Panc1 (cell line): ENCODE measurements at regions not wholly inside any gene's neighbourhood (a gene's known extent, or its start where the extent isn't known, plus 50 kb on each side); places are given as distances from the start of the nearest gene placed in this dataset.
"Not testable (repeated sequence)": the region's sequence is repeated elsewhere in the genome, so short reads cannot be mapped to it uniquely, and the experiment has no call there.

ENCODE experiments used
- ATAC-seq: fragments of 200-7000 bp; cut with Tn5 transposase; 2 replicates; pipeline ENCODE4 v1.9.1; 2020; ENCODE audit warnings: mild to moderate bottlenecking, moderate library complexity
- BruUV-seq: library from RNA; stranded (reverse); fragments of 400-500 nt; replicated peaks from 2 replicates; lab custom pipeline; 2021; lab: Mats Ljungman, UMichigan
- CTCF ChIA-PET: fragments of 300-600 bp; sonication (Branson Sonifier 250); formaldehyde crosslinking; loops from one replicate; lab custom pipeline; 2022; ENCODE audit warnings: antibody characterized with exemption; lab: Charles Lee
- POLR2A ChIA-PET: fragments of 300-600 bp; sonication (Branson Sonifier 250); formaldehyde crosslinking; loops from one replicate; lab custom pipeline; 2022; ENCODE audit warnings: antibody characterized with exemption; lab: Charles Lee
- DNase-seq: peaks from one replicate; pipeline ENCODE4 v3.0.0-alpha.2; 2010; ENCODE audit warnings: low read depth, low spot score
- H3K27ac ChIP-seq: 2 replicates; pipeline ENCODE4 v1.5.1; 2011; ENCODE audit warnings: mild to moderate bottlenecking, low read length, inconsistent platforms
- H3K27me3 ChIP-seq: fragments of 200-500 bp; sonication (Bioruptor generic); 2 replicates; pipeline ENCODE4 v1.6.0; 2014; ENCODE audit warnings: low read length, inconsistent platforms; ENCODE audit not compliant: control insufficient read depth, insufficient read depth
- H3K36me3 ChIP-seq: fragments of 200-500 bp; sonication (Bioruptor generic); 2 replicates; pipeline ENCODE4 v1.5.1; 2014; ENCODE audit warnings: inconsistent platforms, mild to moderate bottlenecking, low read length, moderate library complexity; ENCODE audit not compliant: control insufficient read depth, insufficient read depth
- H3K4me1 ChIP-seq: 2 replicates; pipeline ENCODE4 v1.5.1; 2011; ENCODE audit warnings: inconsistent platforms, mild to moderate bottlenecking, low read length, moderate library complexity; ENCODE audit not compliant: control insufficient read depth, insufficient read depth
- H3K4me3 ChIP-seq, 2 experiments: 2 replicates each; pipeline ENCODE4 v1.5.1; 2011 to 2012; ENCODE audit warnings: low read depth in 2 of 2, low read length in 2 of 2, mild to moderate bottlenecking in 2 of 2, inconsistent platforms in 1 of 2, moderate library complexity in 1 of 2
- H3K9me3 ChIP-seq: fragments of 200-500 bp; sonication (Bioruptor generic); 2 replicates; pipeline ENCODE4 v1.5.1; 2014; ENCODE audit warnings: low read depth, mild to moderate bottlenecking, inconsistent platforms, low read length, moderate library complexity; ENCODE audit not compliant: control insufficient read depth, insufficient read depth
- POLR2AphosphoS5 ChIP-seq: IDR thresholded peaks from 2 replicates; pipeline ENCODE4 v1.6.1; 2012; ENCODE audit warnings: mild to moderate bottlenecking, low read depth, low read length, moderate library complexity
- SIN3A ChIP-seq: IDR thresholded peaks from 2 replicates; pipeline ENCODE4 v1.6.1; 2012; ENCODE audit warnings: low read depth, mild to moderate bottlenecking, low read length, moderate library complexity, borderline replicate concordance; ENCODE audit not compliant: insufficient read depth
- TCF7L2 ChIP-seq: IDR thresholded peaks from 2 replicates; pipeline ENCODE4 v1.6.1; 2011; ENCODE audit warnings: mild to moderate bottlenecking, low read depth, low read length, inconsistent platforms
- in situ Hi-C: cut with HindIII; loops from 2 replicates; pipeline ENCODE4 v1.10.0; 2016; ENCODE audit warnings: low sequenced_read_pairs, low pct_unique_long_range_greater_than_20kb
- intact Hi-C: fragments of 100-400 bp; cut with micrococcal nuclease; formaldehyde crosslinking; loops from one replicate; pipeline ENCODE4 v1.10.0; 2022; ENCODE audit not compliant: unreplicated experiment
- TF ChIP-seq, protein P1 (sequence below): fragments of 450-650 bp; IDR thresholded peaks from 2 replicates; pipeline ENCODE4 v1.5.1; 2017; ENCODE audit warnings: mild to moderate bottlenecking

- intact Hi-C loops: no loop called here
- in situ Hi-C loops: no loop called here
- ChIA-PET POLR2A (interaction anchor here (0.6 kb wide), 2 partner anchors 21 to 123 kb away, joined by 3 read pairs; no protein-coding TSS in a partner anchor), CTCF (no interaction called here)
- BruUV-seq: no TSS peak
- no peak for DNase-seq
- H3K4me1 ChIP-seq: no peaks in the 10 kb centered on the region
- H3K4me3 ChIP-seq: no peak overlapping the region
- H3K27ac ChIP-seq: no peak overlapping the region
- no peak for ATAC-seq
- no peaks in the 10 kb centered on the region for H3K9me3 ChIP-seq
- H3K36me3 ChIP-seq: no peaks in the 10 kb centered on the region
- H3K27me3 ChIP-seq: peaks cover 9% of the 10 kb centered on the region
- TF ChIP-seq POLR2AphosphoS5 (no peak), TCF7L2 (no peak), SIN3A (no peak)
- TF ChIP-seq, protein P1, sequence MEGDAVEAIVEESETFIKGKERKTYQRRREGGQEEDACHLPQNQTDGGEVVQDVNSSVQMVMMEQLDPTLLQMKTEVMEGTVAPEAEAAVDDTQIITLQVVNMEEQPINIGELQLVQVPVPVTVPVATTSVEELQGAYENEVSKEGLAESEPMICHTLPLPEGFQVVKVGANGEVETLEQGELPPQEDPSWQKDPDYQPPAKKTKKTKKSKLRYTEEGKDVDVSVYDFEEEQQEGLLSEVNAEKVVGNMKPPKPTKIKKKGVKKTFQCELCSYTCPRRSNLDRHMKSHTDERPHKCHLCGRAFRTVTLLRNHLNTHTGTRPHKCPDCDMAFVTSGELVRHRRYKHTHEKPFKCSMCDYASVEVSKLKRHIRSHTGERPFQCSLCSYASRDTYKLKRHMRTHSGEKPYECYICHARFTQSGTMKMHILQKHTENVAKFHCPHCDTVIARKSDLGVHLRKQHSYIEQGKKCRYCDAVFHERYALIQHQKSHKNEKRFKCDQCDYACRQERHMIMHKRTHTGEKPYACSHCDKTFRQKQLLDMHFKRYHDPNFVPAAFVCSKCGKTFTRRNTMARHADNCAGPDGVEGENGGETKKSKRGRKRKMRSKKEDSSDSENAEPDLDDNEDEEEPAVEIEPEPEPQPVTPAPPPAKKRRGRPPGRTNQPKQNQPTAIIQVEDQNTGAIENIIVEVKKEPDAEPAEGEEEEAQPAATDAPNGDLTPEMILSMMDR: no peak
These were observed 55.6 kb downstream of the PRR18 start for GRCh38 chr6:166252601-166253000.

GRCh38 chr6:166251655-166252054, 56.5 kb downstream of the PRR18 start:
- Histone ChIP-seq H3K27ac (no peak overlapping the region), H3K9me3 (no peaks in the 10 kb centered on the region), H3K36me3 (no peaks in the 10 kb centered on the region), H3K27me3 (peaks cover 9% of the 10 kb centered on the region), H3K4me1 (no peaks in the 10 kb centered on the region), H3K4me3 (no peak overlapping the region)
- no TSS peak for BruUV-seq
- DNase-seq (no peak), ATAC-seq (no peak)
- CTCF ChIA-PET: interaction anchor here (0.7 kb wide), 1 partner anchor 76 kb away, joined by 5 read pairs; no protein-coding TSS in a partner anchor
- intact Hi-C loops: no loop called here
- POLR2A ChIA-PET: no interaction called here
- in situ Hi-C loops: no loop called here
- TF ChIP-seq POLR2AphosphoS5: no peak

- peaks cover 5% of the 10 kb centered on the region for H3K27me3 ChIP-seq
- DNase-seq (no peak), ATAC-seq (no peak)
- POLR2A ChIA-PET: interaction anchor here (0.7 kb wide), 1 partner anchor 125 kb away, joined by 4 read pairs; no protein-coding TSS in a partner anchor
- H3K4me3 ChIP-seq: no peak overlapping the region
- no peak overlapping the region for H3K27ac ChIP-seq
- H3K36me3 ChIP-seq: no peaks in the 10 kb centered on the region
- TF ChIP-seq POLR2AphosphoS5: no peak
- TF ChIP-seq, protein P1: no peak
- TF ChIP-seq TCF7L2: no peak
- TF ChIP-seq SIN3A: no peak
- no peaks in the 10 kb centered on the region for H3K9me3 ChIP-seq
- CTCF ChIA-PET: interaction anchor here (0.7 kb wide), 1 partner anchor 76 kb away, joined by 5 read pairs; no protein-coding TSS in a partner anchor
- H3K4me1 ChIP-seq: no peaks in the 10 kb centered on the region
- in situ Hi-C loops (no loop called here), intact Hi-C loops (no loop called here)
- BruUV-seq: no TSS peak
These were observed 57.0 kb downstream of the PRR18 start for GRCh38 chr6:166251211-166251610.

DNA sequence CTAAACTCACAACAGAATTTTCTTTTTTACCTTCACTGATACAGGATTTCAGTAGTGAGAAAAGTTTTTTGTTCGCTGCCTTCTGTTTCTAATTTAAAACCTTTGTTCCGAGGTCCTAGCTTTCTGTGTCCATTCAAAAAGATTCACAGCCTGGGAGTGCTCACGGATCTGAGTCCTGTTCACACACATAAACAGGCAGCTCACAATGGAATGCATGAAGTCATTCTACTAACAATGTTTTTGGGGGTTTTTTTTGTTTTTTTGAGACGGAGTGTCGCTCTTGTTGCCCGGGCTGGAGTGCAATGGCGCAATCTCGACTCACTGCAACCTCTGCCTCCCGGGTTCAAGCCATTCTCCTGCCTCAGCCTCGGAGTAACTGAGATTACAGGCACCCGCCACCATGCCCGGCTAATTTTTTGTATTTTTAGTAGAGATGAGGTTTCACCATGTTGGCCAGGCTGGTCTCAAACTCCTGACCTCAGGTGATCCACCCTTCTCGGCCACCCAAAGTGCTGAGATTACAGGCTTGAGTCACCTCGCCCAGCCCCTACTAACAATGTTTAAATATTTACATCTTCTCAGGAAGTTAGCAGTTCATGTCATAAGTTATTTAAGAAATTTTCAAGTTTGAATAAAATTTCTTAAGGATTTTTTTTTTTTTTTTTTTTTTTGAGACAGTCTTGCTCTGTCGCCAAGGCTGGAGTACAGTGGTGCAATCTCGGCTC, 59.0 kb downstream of the PRR18 start:
- in situ Hi-C loops, DNase-seq, intact Hi-C loops, H3K27me3 ChIP-seq, H3K27ac ChIP-seq, POLR2A ChIA-PET, ATAC-seq, H3K9me3 ChIP-seq, CTCF ChIA-PET, BruUV-seq, H3K4me3 ChIP-seq, H3K4me1 ChIP-seq, H3K36me3 ChIP-seq: not testable (repeated sequence)
